ENCODE measurements at regions not wholly inside any gene's neighbourhood (a gene's known extent, or its start where the extent isn't known, plus 50 kb on each side); places are given as distances from the start of the nearest gene placed in this dataset.

DNA sequence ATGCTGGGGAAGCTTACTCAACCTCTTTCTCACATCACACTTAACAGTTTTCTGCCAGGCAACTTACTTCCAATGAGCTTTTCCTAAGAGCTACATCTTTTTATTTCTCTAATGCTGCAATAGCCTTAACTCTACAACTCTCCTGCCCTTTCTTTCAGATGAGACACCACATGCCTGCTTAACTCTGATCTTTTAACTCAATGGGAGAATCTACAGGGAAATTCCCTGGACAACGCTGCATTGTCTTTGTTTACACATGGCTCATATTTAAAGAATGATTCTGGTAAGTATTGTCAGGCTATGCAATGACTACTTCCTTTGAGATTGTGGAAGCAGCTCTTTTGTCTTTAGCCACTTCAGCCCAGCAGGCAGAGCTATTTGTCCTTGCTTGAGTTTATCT is 353.1 kb upstream of the BCHE start:
- Histone ChIP-seq H3K79me2 (ENCODE audit: insufficient read depth) (no peaks in the 10 kb centered on the region), H3K9me2 (ENCODE audit: insufficient read depth) (no peaks in the 10 kb centered on the region), H3K4me3 (no peak overlapping the region), H2AFZ (no peak overlapping the region), H3K27ac (no peak overlapping the region), H3K4me2 (ENCODE audit: unreplicated experiment) (no peak overlapping the region), H3K4me1 (ENCODE audit: insufficient read depth) (no peaks in the 10 kb centered on the region), H3F3A (ENCODE audit: insufficient read depth) (no peaks in the 10 kb centered on the region), H3K27me3 (replicated peaks; ENCODE audit: insufficient read depth) (no peaks in the 10 kb centered on the region), H3K36me3 (ENCODE audit: low read depth) (no peaks in the 10 kb centered on the region), H4K20me1 (ENCODE audit: insufficient read depth) (no peaks in the 10 kb centered on the region), H3K9ac (no peak overlapping the region), H3K9me3 (ENCODE audit: low read depth) (no peaks in the 10 kb centered on the region)
- in situ Hi-C loops (cut with MboI), result no loop called here
- WGBS, 2 experiments (ENCODE audit: low coverage in 1 of 2, low lambda C conversion rate in 2 of 2, missing lambda C conversion rate in 2 of 2), result 0% methylated on average over 1 of the region's 1 CpG
- TF ChIP-seq EZH2 (IDR thresholded peaks at IDR 0.05; ENCODE audit: insufficient read depth, poor library complexity, severe bottlenecking), result no peak
- TF ChIP-seq EZH2phosphoT487 (IDR thresholded peaks at IDR 0.05; ENCODE audit: insufficient read depth, low read depth), result no peak
- no peak for DNase-seq

GRCh38 chr3:166187237-166187636 is 350.0 kb upstream of the BCHE start:
- no peaks in the 10 kb centered on the region for H3K9me3 ChIP-seq (ENCODE audit: low read depth)
- H3K9ac ChIP-seq, result no peak overlapping the region
- no peaks in the 10 kb centered on the region for H3K4me1 ChIP-seq (ENCODE audit: insufficient read depth)
- H3K79me2 ChIP-seq (ENCODE audit: insufficient read depth), result no peaks in the 10 kb centered on the region
- 6 to 18% methylated on average over 1 of the region's 1 CpG for WGBS, 2 experiments (ENCODE audit: low coverage in 1 of 2, low lambda C conversion rate in 2 of 2, missing lambda C conversion rate in 2 of 2)
- H3K27me3 ChIP-seq (replicated peaks; ENCODE audit: insufficient read depth), result no peaks in the 10 kb centered on the region
- no peak overlapping the region for H3K4me3 ChIP-seq
- DNase-seq, result no peak
- no peak overlapping the region for H2AFZ ChIP-seq
- no peak overlapping the region for H3K27ac ChIP-seq
- no peaks in the 10 kb centered on the region for H4K20me1 ChIP-seq (ENCODE audit: insufficient read depth)
- H3K9me2 ChIP-seq (ENCODE audit: insufficient read depth), result no peaks in the 10 kb centered on the region
- TF ChIP-seq EZH2phosphoT487 (IDR thresholded peaks at IDR 0.05; ENCODE audit: insufficient read depth, low read depth), result no peak
- no peak for TF ChIP-seq EZH2 (IDR thresholded peaks at IDR 0.05; ENCODE audit: insufficient read depth, poor library complexity, severe bottlenecking)
- H3F3A ChIP-seq (ENCODE audit: insufficient read depth), result no peaks in the 10 kb centered on the region
- H3K4me2 ChIP-seq (ENCODE audit: unreplicated experiment), result no peak overlapping the region
- H3K36me3 ChIP-seq (ENCODE audit: low read depth), result no peaks in the 10 kb centered on the region
- in situ Hi-C loops (cut with MboI), result no loop called here

- Histone ChIP-seq H3K36me3 (ENCODE audit: low read depth) (no peaks in the 10 kb centered on the region), H4K20me1 (ENCODE audit: insufficient read depth) (no peaks in the 10 kb centered on the region), H2AFZ (no peak overlapping the region), H3F3A (ENCODE audit: insufficient read depth) (no peaks in the 10 kb centered on the region), H3K79me2 (ENCODE audit: insufficient read depth) (no peaks in the 10 kb centered on the region), H3K27ac (no peak overlapping the region), H3K9me3 (ENCODE audit: low read depth) (no peaks in the 10 kb centered on the region), H3K4me1 (ENCODE audit: insufficient read depth) (no peaks in the 10 kb centered on the region), H3K4me2 (ENCODE audit: unreplicated experiment) (no peak overlapping the region), H3K9ac (no peak overlapping the region), H3K27me3 (replicated peaks; ENCODE audit: insufficient read depth) (no peaks in the 10 kb centered on the region), H3K9me2 (ENCODE audit: insufficient read depth) (no peaks in the 10 kb centered on the region), H3K4me3 (no peak overlapping the region)
- no peak for DNase-seq
- in situ Hi-C loops (cut with MboI), result no loop called here
- no peak for TF ChIP-seq EZH2phosphoT487 (IDR thresholded peaks at IDR 0.05; ENCODE audit: insufficient read depth, low read depth)
- TF ChIP-seq EZH2 (IDR thresholded peaks at IDR 0.05; ENCODE audit: insufficient read depth, poor library complexity, severe bottlenecking), result no peak
Measured at GRCh38 chr3:166186003-166186402, 348.8 kb upstream of the BCHE start.

- H3K9me2 ChIP-seq (ENCODE audit: insufficient read depth), result no peaks in the 10 kb centered on the region
- no peak overlapping the region for H3K27ac ChIP-seq
- WGBS, 2 experiments (ENCODE audit: low coverage in 1 of 2, low lambda C conversion rate in 2 of 2, missing lambda C conversion rate in 2 of 2), result 17 to 35% methylated on average over 1 of the region's 1 CpG
- H3K4me1 ChIP-seq (ENCODE audit: insufficient read depth), result no peaks in the 10 kb centered on the region
- TF ChIP-seq EZH2 (IDR thresholded peaks at IDR 0.05; ENCODE audit: insufficient read depth, poor library complexity, severe bottlenecking) (no peak), EZH2phosphoT487 (IDR thresholded peaks at IDR 0.05; ENCODE audit: insufficient read depth, low read depth) (no peak)
- no peak for DNase-seq
- peaks cover 7% of the 10 kb centered on the region for H3K9me3 ChIP-seq (ENCODE audit: low read depth)
- H3F3A ChIP-seq (ENCODE audit: insufficient read depth), result no peaks in the 10 kb centered on the region
- H3K27me3 ChIP-seq (replicated peaks; ENCODE audit: insufficient read depth), result no peaks in the 10 kb centered on the region
- no peak overlapping the region for H2AFZ ChIP-seq
- no peak overlapping the region for H3K4me2 ChIP-seq (ENCODE audit: unreplicated experiment)
- H3K36me3 ChIP-seq (ENCODE audit: low read depth), result no peaks in the 10 kb centered on the region
- H3K79me2 ChIP-seq (ENCODE audit: insufficient read depth), result no peaks in the 10 kb centered on the region
- no peak overlapping the region for H3K4me3 ChIP-seq
- in situ Hi-C loops (cut with MboI), result no loop called here
- H4K20me1 ChIP-seq (ENCODE audit: insufficient read depth), result no peaks in the 10 kb centered on the region
- no peak overlapping the region for H3K9ac ChIP-seq
Measured at GRCh38 chr3:166177130-166177529, 339.9 kb upstream of the BCHE start.

GRCh38 chr3:166171695-166172094 is 334.5 kb upstream of the BCHE start:
- DNase-seq, result no peak
- Histone ChIP-seq H3K4me1 (ENCODE audit: insufficient read depth) (no peaks in the 10 kb centered on the region), H3K36me3 (ENCODE audit: low read depth) (no peaks in the 10 kb centered on the region), H3F3A (ENCODE audit: insufficient read depth) (no peaks in the 10 kb centered on the region), H3K27ac (no peak overlapping the region), H3K4me3 (no peak overlapping the region), H3K9ac (no peak overlapping the region), H3K9me2 (ENCODE audit: insufficient read depth) (no peaks in the 10 kb centered on the region), H3K9me3 (ENCODE audit: low read depth) (peaks cover 10% of the 10 kb centered on the region), H3K4me2 (ENCODE audit: unreplicated experiment) (no peak overlapping the region), H3K79me2 (ENCODE audit: insufficient read depth) (no peaks in the 10 kb centered on the region), H2AFZ (no peak overlapping the region), H4K20me1 (ENCODE audit: insufficient read depth) (no peaks in the 10 kb centered on the region), H3K27me3 (replicated peaks; ENCODE audit: insufficient read depth) (no peaks in the 10 kb centered on the region)
- in situ Hi-C loops (cut with MboI), result no loop called here
- 17 to 24% methylated on average over 3 of the region's 3 CpGs for WGBS, 2 experiments (ENCODE audit: low coverage in 1 of 2, low lambda C conversion rate in 2 of 2, missing lambda C conversion rate in 2 of 2)
- no peak for TF ChIP-seq EZH2phosphoT487 (IDR thresholded peaks at IDR 0.05; ENCODE audit: insufficient read depth, low read depth)
- no peak for TF ChIP-seq EZH2 (IDR thresholded peaks at IDR 0.05; ENCODE audit: insufficient read depth, poor library complexity, severe bottlenecking)
